Stimulated activated naive CD8-positive, alpha-beta T cell treated with anti-CD3 and anti-CD28 coated beads, Interleukin-15, Interleukin-2, amounts not matched to agents 100 U/mL and 50 U/mL, for 24 hours (primary cell): ENCODE measurements at regions not wholly inside any gene's neighbourhood (a gene's known extent, or its start where the extent isn't known, plus 50 kb on each side); places are given as distances from the start of the nearest gene placed in this dataset.

Source experiments
- ATAC-seq: fragments of 150-1000 bp; cut with Tn5 transposase; one replicate; pipeline ENCODE4 v1.10.0; 2021
- DNase-seq: peaks from one replicate; pipeline ENCODE4 v3.0.0; 2021

DNA sequence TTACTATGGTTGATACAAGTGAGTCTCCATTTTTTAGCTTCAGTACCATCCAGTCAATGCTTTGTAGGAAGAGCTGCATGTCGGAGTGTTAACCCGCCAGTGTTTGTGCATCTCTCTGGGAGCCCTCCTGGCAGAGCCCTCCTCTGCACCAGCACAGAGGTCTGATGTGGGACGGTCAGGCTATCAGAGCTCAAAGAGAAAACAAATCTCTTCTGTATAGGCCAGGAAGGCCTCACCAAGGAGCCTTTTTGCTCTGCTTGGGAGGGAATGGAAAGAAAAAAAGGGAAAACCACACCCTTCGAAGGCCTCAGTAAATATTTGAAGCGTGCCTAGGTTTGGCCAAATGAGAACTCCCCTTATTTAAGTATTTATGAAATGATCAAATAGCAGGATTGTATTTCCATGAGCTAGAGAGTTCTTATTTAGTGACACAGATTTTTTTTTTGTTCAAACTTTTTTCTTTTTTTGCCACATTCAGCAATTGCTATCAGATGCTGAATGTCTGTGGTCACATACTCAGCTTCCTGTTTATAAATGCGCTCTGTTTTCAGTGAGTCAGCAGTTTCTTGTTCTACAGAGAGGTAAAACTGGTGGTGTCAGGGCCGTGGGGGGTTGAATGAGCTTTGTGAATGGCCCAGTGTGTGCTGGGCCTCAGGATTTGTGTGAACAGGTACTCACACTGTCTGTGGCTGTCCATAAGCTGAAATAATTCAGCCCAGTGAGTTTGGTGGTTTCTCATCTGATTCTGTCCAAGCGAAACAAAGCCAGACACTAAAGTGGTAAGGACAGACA lies 226.6 kb downstream of the SNX18 start:
- peak; percentile 57 for ATAC-seq
- peak; percentile 25 for DNase-seq

DNA sequence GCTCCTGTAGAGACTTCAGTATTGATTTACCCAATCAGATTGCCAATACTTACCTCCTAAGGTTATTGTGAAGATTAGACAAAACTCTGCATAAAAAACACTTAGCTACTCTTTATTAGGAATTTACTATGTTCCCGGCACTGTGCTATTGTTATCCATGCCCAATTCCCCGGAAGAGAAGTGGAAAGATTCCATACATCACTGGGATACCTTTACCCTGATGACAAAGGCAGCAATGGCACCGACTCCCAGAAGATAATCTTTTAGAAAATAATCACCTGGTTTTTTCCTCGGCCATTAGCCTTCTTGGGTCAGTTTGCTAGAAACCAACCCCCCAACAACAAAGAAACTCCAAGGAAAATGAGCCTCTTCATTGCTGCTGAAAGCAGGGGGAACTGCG lies 226.0 kb downstream of the SNX18 start:
- ATAC-seq (no peak), DNase-seq (no peak)

DNA sequence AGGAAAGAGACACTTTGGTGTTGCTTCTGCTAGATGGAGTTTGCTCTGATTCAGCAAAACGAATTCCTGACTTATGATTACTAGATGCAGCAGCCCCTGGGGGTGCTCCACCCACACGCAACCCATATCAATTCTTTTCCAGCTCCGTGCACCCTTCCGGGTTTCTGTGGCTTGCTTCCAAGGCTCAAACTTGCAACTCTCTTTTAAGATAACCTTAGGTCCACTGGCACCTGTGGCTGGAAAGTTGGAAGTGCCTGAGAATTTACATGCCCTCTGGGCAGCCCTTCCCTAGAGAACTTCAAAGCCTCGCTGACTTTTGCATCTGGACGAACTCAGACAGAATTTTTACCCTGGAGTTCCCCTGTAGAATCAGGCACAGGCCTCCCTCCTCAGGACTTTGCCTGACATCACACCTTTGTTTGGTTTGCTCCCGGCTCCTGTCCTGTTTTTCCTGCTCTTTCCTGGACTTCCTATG lies 224.9 kb downstream of the SNX18 start:
- DNase-seq (no peak), ATAC-seq (no peak)

DNA sequence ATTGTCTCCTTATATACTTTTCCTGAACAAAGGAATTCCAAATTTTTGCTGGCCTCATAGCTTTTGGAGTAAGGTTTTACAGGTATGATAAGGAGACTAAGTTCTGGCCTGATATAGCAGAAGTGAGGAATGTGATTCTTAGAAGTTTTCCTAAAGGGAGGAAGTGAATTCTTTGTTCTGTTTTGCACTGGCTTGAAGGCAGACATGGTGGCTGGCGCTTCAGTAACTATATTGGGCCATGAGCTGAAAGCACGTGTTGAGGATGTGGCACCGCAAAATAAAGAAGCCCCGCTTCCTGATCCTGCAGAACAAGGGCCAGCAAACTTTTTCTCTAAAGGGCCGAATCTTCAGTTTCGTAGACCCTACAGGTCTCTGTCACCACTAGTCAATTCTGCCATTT lies 224.2 kb downstream of the SNX18 start:
- DNase-seq: no peak
- ATAC-seq: no peak

DNA sequence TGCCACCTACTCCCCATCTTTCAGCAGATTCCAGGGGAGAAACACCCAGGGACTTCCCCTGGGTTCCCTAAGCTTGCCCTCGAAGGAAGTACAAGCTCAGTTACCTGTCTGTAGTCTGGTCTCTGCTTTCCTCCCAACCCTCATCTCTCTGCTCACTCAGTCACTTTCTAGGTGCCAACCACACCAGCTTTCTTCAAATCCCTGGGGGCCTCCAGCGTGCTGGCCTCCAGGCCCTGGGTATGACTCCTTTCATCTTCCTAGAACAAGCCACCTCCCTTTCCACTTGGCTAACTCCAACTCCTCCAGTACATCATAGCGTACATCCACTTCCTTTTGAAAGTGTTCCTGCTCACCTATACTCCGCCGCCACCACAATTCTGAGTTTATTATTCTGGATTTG lies 222.6 kb downstream of the SNX18 start:
- no peak for DNase-seq
- no peak for ATAC-seq

DNA sequence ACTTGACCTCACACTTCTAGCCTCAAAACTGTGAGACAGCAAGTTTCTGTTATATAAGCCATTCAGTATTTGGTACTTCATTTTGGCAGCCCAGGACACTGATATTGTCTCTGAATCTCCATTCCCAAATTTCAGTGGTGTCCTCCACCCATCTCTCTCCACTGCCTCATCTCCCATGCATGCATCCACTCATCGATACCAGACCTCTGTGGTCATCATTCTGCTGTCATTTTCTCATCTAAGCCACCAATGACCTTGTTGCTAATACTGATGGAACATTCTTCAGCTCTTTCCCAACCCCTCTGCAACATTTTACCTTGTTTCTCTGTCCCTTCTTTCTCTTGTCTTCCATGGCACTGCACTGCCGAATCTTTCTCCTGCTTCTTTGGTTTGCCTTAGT lies 221.8 kb downstream of the SNX18 start:
- ATAC-seq: no peak
- no peak for DNase-seq

DNA sequence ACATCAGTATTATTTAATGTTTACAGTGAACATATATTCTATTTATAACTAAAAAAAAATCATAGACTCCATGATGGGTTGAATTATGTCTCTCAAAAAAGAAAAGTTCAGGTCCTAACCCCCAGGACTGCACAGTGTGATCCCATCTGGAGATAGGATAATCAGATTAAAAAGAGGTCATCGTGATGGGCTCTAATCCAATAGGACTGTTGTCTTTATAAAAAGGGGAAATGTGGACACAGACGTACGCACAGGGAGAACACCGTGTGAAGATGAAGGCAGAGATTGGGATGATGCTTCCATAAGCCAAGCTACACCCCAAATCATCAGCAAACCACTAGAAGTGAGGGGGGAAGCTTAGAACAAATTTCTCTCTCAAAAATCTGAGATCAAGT lies 221.4 kb downstream of the SNX18 start:
- DNase-seq (no peak), ATAC-seq (no peak)

DNA sequence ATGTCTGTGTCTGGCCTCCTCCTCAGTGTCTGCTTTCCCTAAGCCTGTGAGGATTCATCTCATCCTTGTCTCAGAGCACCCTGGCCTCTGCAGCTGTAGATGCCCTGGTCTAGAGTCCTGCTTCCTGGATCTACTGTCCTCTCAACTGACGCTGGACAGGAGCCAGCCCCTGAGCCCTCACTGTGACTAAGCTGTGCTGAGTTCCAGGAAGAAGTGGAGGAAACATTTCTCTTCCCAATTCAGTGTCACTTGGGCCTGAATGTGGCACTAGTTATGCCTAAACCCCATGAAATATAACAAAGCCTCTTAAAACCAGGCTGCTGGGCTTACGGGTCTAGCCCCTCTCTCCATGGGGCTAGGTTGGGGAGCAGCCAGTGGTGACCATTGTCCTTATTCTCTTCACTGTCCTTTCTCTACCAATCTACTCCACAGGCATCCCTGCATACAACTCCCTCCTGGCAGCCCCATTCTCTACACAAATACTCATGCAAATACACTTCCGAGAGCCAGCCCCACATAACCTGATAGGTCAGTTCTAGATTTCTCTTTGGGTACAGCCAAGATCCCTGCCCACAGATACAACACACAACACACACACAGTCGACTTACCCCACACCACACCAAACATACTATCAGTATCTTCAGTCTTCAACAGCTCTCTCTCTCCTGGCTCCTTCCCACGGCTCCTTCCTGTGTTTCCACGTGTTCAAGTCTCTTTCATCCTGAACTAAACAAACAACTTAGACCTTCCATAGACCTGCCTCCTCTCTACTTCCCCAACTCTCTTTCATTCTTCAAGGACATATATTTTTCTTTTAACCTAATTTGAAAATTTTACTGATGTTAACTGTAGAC lies 220.8 kb downstream of the SNX18 start:
- DNase-seq: no peak
- no peak for ATAC-seq

DNA sequence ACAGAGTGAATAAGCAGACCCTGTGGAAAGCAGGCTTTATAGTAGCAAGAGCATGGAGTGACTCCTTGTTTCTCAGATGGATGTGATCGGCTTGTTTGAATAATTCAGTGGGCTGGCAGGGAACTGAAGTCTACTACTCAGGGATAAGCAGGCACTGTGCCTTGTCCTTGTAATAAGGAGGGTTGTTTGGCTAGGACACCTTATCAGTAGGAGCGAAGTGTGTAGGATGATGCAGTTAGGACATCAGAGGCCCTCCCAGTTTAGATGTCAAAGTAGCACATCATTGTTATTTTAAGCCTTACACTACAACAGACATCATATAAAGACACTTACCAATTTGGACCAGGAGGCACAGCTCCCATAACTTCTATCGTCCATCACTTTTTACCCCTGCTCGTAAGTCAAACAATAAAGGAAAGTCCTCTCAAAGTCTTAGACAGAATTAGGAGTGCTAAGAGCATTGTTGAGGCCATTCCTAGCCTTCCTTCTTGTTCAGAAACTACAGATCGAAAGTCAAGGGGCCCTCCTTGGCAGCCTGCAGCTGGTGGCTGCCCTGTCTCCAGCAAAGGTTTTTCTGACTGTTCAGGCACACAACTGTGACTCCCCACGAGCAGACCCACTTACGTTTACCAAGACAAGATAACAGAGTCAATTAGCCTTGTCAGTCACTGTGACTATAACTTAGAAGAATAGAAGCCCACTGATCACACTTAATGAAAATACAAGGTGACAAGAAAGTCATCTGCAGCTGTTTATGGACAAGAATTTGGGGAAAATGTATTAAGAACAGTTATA lies 218.6 kb downstream of the SNX18 start:
- ATAC-seq (no peak), DNase-seq (no peak)

DNA sequence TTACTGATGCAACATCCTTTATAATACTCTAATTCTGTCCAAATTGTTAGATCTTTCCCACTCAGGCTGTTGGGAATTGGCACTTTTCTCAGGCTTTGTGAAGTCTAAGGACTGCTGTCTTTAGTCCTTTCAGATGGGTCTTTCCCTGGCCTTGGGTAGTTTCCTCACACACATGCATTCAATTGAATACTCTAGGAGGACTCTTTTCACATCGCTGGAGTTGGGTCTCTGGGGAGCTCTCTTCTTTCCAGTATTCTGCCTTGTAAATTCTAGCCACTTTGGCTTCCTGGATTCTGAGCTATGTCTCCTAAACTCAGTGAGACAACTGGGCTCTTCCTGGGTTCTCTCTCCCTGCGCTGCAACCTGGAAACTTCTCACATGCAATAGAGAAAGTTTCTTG lies 215.5 kb downstream of the SNX18 start:
- DNase-seq (no peak), ATAC-seq (no peak)

DNA sequence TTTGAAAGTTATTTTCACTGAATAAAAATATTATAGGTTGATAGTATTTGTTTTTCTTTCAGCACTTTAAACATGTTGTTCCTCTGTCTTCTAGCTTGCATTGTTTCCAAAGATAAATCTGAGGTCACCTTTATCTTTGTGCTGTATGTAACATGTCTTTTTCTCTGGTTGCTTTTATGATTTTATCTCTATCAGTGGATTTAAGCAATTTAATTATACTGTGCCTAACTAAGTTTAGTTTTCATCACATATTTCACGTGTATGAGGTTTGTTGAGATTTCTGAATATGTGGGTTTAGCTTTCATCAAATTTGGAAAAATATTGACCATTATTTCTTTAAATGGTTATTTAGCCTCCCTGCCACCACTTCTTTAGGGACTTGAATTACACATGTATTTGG lies 214.5 kb downstream of the SNX18 start:
- no peak for DNase-seq
- ATAC-seq: no peak

DNA sequence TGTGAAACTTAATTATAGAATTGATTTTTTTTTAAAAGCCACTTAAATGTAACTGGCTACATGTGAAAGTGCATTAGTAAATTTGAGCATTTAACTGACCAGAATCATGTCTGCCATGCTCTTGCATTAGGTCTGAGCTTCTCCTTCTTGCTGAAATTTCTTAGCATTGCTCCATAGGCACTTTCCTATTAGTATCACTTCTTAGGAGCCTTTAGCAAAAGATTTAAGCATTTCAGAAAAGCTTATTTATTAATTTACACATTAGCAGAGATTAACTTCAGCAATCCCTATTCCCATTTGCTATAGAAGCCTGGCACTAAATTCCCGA lies 211.0 kb downstream of the SNX18 start:
- ATAC-seq (no peak), DNase-seq (no peak)

DNA sequence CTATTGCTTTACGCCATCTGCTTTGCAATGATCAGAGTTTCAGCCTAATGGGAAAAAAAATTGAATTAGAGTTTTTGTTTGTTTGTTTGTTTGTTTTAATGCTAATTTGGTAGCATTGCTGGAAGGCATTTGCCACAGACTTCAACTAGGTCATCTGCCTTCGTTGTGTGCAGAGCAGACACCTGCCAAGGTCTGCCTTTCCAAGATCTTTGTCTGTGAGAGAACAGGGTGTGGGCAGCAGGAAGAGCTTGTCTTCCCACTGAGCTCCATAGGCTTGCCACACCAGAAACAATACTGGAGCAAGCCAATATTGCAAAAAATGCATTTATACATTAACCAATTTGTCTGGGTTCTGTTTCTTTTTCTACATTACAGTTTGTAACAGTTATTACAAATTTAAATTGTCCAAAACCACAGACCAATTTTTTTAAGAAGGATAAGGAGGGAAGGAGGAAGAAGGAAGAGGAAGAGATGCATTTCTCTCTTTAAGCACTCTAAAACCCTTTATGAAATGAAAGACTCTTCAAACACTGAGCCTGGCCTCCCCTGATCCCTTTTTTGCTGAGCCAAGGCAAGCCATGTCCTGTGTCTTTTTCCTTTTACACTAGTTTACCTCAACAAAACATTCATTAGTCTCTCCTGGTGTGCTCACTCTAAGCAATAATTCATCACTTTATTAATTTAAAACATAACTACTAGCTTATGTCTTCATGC lies 210.5 kb downstream of the SNX18 start:
- no peak for ATAC-seq
- DNase-seq: no peak

DNA sequence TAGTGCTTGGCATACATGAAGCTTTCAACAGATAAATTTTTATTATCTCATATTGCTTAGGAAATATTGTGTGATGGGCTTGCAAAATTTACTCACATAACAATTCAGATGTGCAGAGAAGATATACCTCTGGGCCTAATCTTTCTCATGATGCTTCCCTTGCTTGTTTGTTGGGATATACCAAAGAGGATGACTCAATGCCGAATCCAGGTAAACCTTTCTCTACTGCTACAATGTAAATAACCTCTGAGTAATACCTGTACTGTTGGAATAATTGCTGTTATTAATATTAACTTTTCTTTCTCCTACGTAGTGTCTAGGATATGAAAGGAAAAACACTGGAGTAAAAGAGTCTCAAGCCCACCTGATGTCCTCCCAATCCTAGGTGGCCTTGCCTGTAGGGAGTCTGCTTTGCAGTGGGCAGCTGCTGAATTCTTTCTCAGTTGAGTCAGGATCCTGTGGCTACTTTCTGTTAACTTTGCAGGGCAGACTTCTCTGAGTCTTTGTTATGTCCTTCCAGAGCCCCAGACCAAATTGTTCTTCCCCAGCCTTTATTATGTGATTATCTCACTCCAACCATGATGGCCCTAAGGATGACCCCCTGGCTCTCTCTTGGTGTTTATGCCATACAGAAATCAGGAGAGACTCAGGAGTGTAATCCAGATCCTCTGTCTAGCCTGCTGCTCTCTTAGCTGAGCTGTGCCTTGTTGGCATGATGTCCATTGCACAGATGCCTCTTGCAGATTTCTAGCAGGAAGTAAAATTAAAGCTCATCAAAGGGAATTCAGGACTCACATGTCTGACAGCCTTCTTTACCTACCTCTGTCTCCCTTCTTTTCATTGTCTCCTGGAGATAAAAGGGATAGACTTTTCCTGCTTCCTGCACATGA lies 208.1 kb downstream of the SNX18 start:
- ATAC-seq (no peak), DNase-seq (no peak)

DNA sequence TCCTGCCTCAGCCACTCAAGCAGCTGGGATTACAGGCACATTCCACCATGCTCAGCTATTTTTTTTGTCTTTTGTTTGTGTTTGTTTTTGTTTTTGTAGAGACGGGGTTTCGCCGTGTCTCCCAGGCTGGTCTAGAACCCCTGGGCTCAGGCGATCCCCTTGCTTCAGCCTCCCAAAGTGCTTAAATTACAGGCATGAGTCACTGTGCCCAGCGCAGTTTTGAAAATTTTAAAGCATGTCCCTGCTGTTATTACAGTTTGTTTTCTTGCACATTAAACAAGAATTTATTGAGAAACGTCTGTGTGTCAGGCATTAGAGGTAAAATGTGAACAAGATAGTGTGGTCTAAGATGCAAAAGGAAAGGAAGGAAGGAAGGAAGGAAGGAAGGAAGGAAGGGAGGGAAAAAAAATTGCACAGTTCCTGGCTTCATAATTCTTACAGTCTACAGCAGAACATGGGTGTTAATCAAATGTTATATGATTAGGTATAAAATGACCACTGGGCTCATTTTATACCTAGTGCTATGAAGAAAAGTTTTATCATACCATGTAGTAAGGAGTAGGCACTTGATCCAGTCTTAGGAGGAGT lies 205.4 kb downstream of the SNX18 start:
- no peak for DNase-seq
- ATAC-seq: no peak

DNA sequence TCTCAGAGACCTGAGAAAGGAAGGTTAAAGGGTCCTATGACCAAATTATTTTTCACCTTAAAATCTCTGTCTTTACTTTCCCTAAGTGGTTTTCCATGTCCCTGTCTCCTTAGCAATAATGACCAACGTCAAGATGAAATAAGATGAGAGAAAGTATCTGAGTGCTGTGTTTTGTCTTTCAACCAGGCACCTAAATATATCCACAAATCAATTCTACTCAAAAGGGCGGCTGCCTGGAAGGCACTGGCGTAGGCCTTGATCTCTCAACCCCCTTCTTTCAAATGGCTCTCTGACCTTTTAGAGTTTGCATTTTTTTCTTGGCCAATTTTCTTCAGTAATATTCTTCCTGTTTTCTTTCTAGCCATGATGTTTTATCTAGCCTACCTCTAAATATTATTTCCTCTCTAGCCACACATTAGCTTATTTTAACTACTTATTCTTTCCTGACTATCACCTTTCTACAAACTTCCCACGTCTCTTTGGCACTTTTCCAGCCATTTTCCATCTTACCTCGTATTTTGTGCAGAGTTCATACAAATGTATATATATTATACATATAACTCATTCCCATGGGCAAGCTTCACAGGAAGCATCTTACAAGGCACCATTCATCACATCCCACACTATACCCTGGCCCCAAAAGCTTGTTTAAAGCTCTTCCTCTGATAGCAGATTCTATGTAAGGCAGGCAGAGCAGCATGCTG lies 204.5 kb downstream of the SNX18 start:
- ATAC-seq (no peak), DNase-seq (no peak)

DNA sequence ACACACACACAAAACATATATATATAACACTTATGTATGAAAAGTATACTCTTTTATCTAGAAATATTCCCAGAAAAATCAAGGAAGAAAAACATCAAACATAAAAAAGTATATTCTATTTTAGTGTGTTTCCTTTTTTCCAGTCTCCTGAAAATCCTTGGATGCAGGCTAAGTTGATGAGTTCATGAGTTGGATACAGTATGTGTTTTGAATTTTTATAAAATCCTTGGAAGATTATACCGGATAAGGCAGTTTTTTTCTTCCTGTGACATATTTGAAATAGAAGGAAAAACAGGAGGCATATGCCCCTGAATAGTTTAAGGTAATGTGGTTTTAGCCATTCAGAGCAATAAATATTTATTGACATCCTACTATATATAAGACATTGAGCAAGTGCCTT lies 203.6 kb downstream of the SNX18 start:
- ATAC-seq (no peak), DNase-seq (no peak)

DNA sequence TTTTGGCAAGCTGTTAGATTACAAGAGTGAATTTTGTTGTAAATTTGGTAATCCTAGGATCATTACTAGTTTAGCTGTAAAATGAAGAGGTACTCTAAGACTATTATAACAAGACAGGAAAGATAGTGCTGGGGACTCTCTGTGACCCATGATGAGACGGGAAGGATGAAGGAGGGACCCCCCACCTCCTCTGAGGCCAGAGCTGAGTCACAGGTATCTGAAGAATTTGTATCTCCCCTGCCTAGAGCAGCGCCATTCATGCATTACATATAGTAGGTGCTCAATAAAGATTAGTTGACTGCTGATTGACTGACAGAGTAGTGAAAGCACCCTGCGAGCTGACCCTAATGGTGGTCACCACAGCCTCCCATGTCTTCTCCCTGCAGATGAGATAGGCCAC lies 202.8 kb downstream of the SNX18 start:
- no peak for ATAC-seq
- DNase-seq: no peak

DNA sequence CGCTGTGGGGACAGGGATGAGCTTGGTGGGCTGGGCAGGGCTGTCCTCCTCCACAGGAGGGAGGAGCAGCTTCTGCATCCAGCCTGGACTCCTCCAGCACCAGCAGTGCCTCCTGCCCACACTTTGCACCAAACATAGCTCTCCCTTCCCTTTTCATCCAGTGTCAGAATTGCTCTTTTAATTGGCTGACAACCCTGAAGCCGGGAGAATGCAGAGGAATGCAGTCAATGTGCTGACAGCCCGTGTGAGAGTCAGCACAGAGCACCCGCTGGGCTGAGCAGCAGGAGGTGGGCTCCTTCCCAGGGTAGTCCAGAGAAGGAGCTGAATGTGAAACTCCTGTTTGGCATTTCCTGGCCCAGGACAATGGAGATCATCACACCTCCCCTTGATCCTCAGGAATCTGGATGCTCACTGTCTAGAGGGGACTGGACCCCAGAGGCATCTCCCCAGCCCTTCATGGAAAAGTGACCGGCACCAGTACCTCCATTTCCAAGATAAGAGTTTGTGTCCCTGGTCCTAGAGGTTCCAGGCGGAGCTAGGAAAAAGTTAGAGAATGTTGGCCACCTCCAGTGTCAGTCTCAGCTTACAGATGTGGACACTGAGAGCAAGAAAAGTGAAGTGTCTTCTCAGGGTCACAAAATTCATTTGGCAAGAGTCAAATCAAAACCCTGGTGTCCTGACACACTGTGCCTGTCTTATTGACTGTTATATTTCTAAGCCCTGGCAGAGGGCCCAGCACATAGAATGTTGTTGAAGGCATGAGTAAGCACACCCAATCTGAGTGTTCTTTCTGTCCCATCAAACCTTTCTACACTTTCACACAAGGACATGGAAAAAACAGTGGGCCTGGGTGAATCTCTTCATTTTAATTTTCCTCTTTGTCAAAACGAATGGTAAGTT lies 202.1 kb downstream of the SNX18 start:
- DNase-seq (no peak), ATAC-seq (peak; percentile 19)
